ENCODE measurements at regions not wholly inside any gene's neighbourhood (a gene's known extent, or its start where the extent isn't known, plus 50 kb on each side); places are given as distances from the start of the nearest gene placed in this dataset.

DNA sequence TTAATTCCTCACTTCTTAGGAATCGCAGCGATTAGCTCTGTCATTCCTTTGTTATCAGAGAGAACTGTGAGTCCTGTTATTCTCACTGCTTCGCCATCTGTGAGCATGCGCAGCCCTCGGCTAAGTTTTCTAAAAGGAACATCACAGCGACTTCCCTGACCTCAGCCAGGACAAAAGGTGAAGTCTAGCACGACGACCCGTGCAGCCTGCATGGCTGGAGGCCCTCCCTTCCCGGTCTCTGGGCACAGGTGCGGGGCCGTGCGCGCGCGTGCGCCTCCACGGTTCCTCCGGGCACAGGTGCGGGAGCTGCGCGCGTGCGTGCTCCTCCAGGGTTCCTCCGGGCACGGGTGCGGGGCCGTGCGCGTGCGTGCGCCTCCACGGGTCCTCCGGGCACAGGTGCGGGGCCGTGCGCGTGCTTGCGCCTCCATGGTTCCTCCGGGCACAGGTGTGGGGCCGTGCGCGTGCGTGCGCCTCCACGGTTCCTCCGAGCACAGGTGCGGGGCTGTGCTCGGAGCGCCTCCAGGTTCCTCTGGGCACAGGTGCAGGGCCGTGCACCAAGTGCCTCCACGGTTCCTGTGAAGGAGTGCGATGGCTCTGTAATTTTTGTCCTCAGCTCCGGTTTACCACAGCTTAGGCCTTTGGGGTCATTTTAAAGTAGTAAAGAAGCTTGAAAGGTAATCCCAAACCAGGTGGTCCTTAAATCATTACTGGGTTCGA lies 212.3 kb downstream of the ERMARD start:
- H3K27me3 ChIP-seq (ENCODE audit: control insufficient read depth in 2 of 2, insufficient read depth in 2 of 2, low read length in 2 of 2) = peaks cover 0 to 3% of the 10 kb centered on the region in 2 experiments
- H2AFZ ChIP-seq (ENCODE audit: low read depth, low read length) = no peak overlapping the region
- DNase-seq (ENCODE audit: low read depth, low spot score) (no peak), FAIRE-seq (no peak)
- H4K20me1 ChIP-seq (replicated peaks; ENCODE audit: control insufficient read depth, extremely low read depth, insufficient read depth, low read length) = no peaks in the 10 kb centered on the region
- TF ChIP-seq POLR2AphosphoS5 (IDR thresholded peaks at IDR 0.05; ENCODE audit: insufficient read depth, low read depth, low read length) = no peak
- no peak for TF ChIP-seq MYC (IDR thresholded peaks at IDR 0.05; ENCODE audit: low read depth, low read length)
- TF ChIP-seq, protein P1, sequence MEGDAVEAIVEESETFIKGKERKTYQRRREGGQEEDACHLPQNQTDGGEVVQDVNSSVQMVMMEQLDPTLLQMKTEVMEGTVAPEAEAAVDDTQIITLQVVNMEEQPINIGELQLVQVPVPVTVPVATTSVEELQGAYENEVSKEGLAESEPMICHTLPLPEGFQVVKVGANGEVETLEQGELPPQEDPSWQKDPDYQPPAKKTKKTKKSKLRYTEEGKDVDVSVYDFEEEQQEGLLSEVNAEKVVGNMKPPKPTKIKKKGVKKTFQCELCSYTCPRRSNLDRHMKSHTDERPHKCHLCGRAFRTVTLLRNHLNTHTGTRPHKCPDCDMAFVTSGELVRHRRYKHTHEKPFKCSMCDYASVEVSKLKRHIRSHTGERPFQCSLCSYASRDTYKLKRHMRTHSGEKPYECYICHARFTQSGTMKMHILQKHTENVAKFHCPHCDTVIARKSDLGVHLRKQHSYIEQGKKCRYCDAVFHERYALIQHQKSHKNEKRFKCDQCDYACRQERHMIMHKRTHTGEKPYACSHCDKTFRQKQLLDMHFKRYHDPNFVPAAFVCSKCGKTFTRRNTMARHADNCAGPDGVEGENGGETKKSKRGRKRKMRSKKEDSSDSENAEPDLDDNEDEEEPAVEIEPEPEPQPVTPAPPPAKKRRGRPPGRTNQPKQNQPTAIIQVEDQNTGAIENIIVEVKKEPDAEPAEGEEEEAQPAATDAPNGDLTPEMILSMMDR (IDR thresholded peaks at IDR 0.05; ENCODE audit: extremely low read depth in 1 of 2, insufficient read depth in 1 of 2, low read depth in 1 of 2, low read length in 2 of 2) = no peak
- no peak for TF ChIP-seq EZH2 (IDR thresholded peaks at IDR 0.05; ENCODE audit: borderline replicate concordance, low read depth, low read length, severe bottlenecking)
- no peak for TF ChIP-seq GATA2 (IDR thresholded peaks at IDR 0.05; ENCODE audit: insufficient read depth, insufficient read length, low read depth, low read length)
- TF ChIP-seq POLR2A (IDR thresholded peaks at IDR 0.05; ENCODE audit: low read depth, low read length) = no peak
- TF ChIP-seq, protein P2, sequence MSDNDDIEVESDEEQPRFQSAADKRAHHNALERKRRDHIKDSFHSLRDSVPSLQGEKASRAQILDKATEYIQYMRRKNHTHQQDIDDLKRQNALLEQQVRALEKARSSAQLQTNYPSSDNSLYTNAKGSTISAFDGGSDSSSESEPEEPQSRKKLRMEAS (IDR thresholded peaks at IDR 0.05; ENCODE audit: insufficient read depth, insufficient read length) = no peak
- no peak overlapping the region for H3K27ac ChIP-seq (ENCODE audit: insufficient read depth, low read depth, low read length)
- no peaks in the 10 kb centered on the region for H3K9me1 ChIP-seq (replicated peaks; ENCODE audit: control insufficient read depth, extremely low read depth, insufficient read depth, low read length)
- H3K79me2 ChIP-seq (ENCODE audit: control insufficient read depth, insufficient read depth, low read length) = no peaks in the 10 kb centered on the region
- no peaks in the 10 kb centered on the region for H3K9me3 ChIP-seq (replicated peaks; ENCODE audit: control insufficient read depth, insufficient read depth, low read length)
- H3K36me3 ChIP-seq (ENCODE audit: control insufficient read depth in 2 of 2, extremely low read depth in 1 of 2, insufficient read depth in 2 of 2, low read length in 2 of 2) = no peaks in the 10 kb centered on the region
- no peak overlapping the region for H3K9ac ChIP-seq (replicated peaks; ENCODE audit: extremely low read depth, insufficient read depth, low read length)
- H3K4me2 ChIP-seq (ENCODE audit: insufficient read depth, low read length) = no peak overlapping the region
- H3K4me3 ChIP-seq (replicated peaks in 1 of 3; ENCODE audit: insufficient read depth in 1 of 3, low read depth in 1 of 3, low read length in 3 of 3) = no peak overlapping the region
- BruUV-seq (replicated peaks) = no TSS peak
- dilution Hi-C loops (cut with MboI; ENCODE audit: extremely low pct_ligation_motif_present, low sequenced_read_pairs) (no loop called here), intact Hi-C loops (cut with micrococcal nuclease) (loop anchor here (5.0 kb wide), 1 partner anchor 329 kb away; the partner anchor contains the start of gene DLL1)
- ChIA-PET CTCF (interaction anchor here (1.0 to 9.4 kb wide), 4 partner anchors 16 to 554 kb away, joined by 3 to 70 read pairs (median 9); no protein-coding TSS in a partner anchor), POLR2A (interaction anchor here (0.7 kb wide), 1 partner anchor 28 kb away, joined by 3 read pairs; no protein-coding TSS in a partner anchor)
- H3K4me1 ChIP-seq (ENCODE audit: control insufficient read depth, extremely low read depth, insufficient read depth, low read length) = peaks cover 4% of the 10 kb centered on the region
